Renal pelvis (tissue), 1 donor: ENCODE measurements at regions not wholly inside any gene's neighbourhood (a gene's known extent, or its start where the extent isn't known, plus 50 kb on each side); places are given as distances from the start of the nearest gene placed in this dataset.
"Not testable (repeated sequence)": the region's sequence is repeated elsewhere in the genome, so short reads cannot be mapped to it uniquely, and the experiment has no call there.

Experiments
- DNase-seq: peaks from one replicate; pipeline ENCODE4 v3.0.0-alpha.2; 2013

GRCh38 chr5:18799482-18800128 is 1165.3 kb downstream of the TAF11L14 start:
- no peak for DNase-seq

- no peak for DNase-seq
These were observed 1166.2 kb downstream of the TAF11L14 start for GRCh38 chr5:18800293-18801025.

DNA sequence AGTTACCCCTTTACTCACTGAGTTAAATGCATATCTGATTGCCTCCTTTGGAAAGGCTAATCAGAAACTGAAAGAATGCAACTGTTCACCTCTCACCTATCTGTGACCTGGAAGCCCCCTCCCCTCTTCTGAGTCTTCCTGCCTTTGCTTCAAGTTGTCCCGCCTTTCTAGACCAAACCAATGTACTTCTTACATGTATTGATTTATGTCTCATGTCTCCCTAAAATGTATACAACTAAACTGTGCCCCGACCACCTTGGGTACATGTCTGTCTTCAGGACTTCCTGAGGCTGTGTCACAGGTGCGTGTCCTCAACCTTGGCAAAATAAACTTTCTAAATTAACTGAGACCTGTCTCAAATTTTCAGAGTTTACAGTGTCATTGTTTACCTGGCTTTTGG is 1167.2 kb downstream of the TAF11L14 start:
- DNase-seq = not testable (repeated sequence)

DNA sequence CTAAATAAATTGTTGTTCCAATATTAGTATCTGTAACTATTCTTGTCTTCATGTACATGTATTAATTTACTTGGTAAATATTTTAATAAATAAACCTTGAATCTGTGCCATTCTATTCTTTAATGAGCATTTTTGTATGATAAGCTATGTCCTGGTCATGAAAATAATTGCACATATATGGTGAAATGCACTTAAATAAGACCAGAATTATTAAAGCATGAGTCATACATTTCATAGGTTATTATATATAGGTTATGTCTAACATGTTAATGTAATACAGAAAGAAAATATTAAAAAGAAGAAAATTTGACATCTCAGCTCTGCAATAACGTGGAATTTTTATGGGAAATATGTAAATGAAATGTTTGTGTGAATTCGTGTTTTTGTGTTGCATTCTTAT is 1168.1 kb downstream of the TAF11L14 start:
- DNase-seq = no peak

- DNase-seq = peak; percentile 0
These were observed 1171.1 kb downstream of the TAF11L14 start for GRCh38 chr5:18805376-18805775.

GRCh38 chr5:18807256-18808149 is 1173.2 kb downstream of the TAF11L14 start:
- DNase-seq = no peak

DNA sequence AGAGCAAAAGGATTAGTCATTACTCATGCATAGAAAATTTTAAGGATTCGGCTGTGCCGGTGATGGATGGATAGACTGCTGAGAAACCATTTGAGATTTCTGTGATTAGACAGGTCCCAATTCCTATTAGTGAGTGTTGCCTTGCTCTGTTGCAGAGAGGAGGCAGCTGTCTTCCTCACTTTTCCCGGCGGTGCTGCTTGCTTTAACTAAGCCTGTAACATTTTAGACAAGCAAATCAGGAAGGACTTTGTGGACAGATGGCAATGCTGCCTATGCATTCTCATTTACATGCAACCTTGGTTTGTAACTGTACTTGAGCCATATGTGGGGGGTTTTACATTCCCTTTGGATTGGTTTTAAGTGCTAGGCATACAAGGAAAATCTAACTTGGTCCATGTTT is 1176.3 kb downstream of the CDH18 start:
- no peak for DNase-seq

- no peak for DNase-seq
These were observed 1159.6 kb downstream of the CDH18 start for GRCh38 chr5:18828351-18828750.

GRCh38 chr5:18829539-18829938 is 1158.5 kb downstream of the CDH18 start:
- no peak for DNase-seq

GRCh38 chr5:18850216-18850615 is 1137.8 kb downstream of the CDH18 start:
- DNase-seq = no peak

DNA sequence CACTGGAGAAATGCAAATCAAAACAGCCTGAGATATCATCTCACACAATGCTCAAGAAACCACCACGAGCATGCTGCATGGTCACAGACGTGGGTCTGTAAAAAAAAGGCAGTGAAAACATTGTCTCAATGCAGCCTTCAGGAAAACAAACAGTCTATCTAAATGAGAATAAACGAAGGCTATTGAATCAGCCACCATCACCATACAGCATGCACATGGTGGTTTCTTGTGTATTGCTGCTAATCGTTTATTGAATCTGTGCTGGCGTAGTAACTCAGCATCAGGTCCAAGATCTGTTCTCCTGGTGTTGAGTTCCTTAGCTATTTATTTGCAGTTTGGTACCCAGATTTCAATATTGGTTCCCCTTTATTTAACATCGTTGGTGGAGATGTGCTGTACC is 1115.0 kb downstream of the CDH18 start:
- no peak for DNase-seq

- DNase-seq = no peak
These were observed 1111.4 kb downstream of the CDH18 start for GRCh38 chr5:18876565-18876964.

DNA sequence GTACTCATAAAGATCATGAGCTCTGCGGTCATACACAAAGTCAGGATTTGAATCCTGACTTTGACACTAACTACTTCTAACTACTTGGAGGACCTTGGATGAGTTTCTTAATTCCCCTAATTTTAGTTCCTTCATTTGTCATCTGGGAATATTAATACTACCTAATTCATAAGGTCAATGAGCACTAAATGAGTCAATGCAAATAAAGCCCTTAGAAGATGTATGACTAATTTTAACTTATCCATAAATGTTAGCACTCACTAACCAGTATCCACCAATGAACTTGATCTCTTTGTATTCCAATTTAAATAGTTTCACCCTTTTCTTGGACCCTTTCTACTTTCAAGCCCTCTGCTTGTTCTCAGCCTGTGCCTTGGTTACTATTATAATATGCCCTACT is 1106.4 kb downstream of the CDH18 start:
- DNase-seq = no peak

DNA sequence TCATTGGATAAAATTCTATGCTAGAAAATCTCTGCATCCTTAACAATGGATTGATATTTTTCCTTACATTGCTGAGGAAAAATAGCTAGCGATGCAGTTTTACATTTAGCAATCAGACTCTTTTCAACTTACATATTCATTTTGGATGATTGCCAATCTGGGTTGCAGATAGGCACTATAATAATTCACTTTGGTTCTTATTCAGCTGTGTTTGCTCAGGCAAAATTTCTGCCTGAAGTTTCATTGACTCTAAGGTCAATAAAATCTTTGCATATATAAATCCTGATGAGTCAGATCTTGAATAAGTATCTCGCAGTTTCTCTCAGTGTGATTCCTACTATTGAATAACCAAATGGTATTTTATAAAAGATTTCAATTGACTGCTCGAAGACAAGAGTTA is 1105.8 kb downstream of the CDH18 start:
- no peak for DNase-seq

GRCh38 chr5:18888821-18889220 is 1099.2 kb downstream of the CDH18 start:
- no peak for DNase-seq

DNA sequence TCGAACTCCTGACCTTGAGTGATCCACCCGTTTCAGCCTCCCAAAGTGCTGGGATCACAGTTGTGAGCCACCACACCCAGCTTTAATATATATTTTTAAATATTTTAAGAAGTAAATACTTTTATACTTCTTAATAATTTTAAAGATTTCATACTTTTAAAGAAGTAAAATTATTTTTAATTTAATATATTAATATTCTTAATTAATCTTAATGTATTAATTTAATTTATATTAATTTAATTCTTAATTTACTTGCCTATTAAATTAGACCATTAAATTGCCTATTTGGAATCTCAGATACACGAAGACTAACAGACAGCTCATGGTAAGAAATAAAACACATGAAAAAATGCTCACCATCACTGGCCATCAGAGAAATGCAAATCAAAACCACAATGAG is 1087.4 kb downstream of the CDH18 start:
- no peak for DNase-seq

GRCh38 chr5:18920966-18921365 is 1067.0 kb downstream of the CDH18 start:
- no peak for DNase-seq

- DNase-seq = no peak
These were observed 1055.9 kb downstream of the CDH18 start for GRCh38 chr5:18932081-18932480.

- no peak for DNase-seq
These were observed 1043.2 kb downstream of the CDH18 start for GRCh38 chr5:18944771-18945170.

DNA sequence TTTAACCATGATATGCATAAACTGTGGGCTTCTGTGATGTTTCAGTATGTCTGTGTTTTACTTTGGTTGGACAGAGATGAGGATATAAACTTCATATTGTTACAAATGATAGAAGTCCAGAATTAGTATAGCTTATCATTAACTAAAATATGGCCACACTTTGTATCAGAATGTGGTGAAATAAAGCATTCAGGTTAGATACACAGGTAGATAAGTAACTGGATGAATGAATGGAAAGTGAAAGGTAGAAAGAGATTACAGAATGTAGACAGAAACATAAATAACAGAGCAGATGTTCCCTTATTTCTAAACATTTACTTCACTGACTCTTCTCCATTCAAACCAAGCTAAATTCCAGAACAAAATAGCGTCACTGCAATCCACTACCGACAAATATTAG is 1033.8 kb downstream of the CDH18 start:
- no peak for DNase-seq

GRCh38 chr5:18959535-18959934 is 1028.5 kb downstream of the CDH18 start:
- no peak for DNase-seq

DNA sequence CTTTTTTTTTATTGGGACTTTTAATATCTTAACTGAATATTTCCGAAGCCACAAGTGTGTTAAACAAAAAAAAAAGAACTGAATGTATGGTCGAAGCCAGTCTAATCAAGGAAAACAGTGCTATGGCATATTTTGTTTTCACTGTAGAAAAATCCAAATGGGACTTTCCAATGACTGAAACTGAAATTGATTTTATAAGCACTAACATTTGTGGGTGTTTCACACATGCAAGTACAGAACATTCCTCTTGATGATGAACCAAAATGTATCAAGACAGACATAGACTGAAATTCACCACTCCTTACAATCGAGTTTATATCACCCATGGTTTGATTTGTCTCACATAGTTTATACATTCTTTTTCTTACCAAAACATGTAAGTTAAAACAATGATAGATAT is 1026.8 kb downstream of the CDH18 start:
- DNase-seq = no peak

- DNase-seq = no peak
These were observed 1022.1 kb downstream of the CDH18 start for GRCh38 chr5:18965893-18966292.
